Choroid plexus epithelial cell (primary cell): ENCODE measurements at regions not wholly inside any gene's neighbourhood (a gene's known extent, or its start where the extent isn't known, plus 50 kb on each side); places are given as distances from the start of the nearest gene placed in this dataset.

Experiments
- DNase-seq: peaks from one replicate; pipeline ENCODE4 v3.0.0-alpha.2; 2010; ENCODE audit warnings: low read depth
- H3K4me3 ChIP-seq: 2 replicates; pipeline ENCODE4 v1.5.1; 2011; ENCODE audit warnings: low read depth, mild to moderate bottlenecking, control low read depth, low read length, moderate library complexity
- CTCF ChIP-seq: conservative IDR thresholded peaks from 2 replicates; pipeline ENCODE4 v1.5.1; 2011; ENCODE audit warnings: low read depth, mild to moderate bottlenecking, control low read depth, inconsistent platforms, low read length, moderate library complexity

GRCh38 chr7:47685151-47685550, 103.2 kb upstream of the TNS3 start:
- no peak for DNase-seq
- TF ChIP-seq CTCF: no peak
- H3K4me3 ChIP-seq: no peak overlapping the region

DNA sequence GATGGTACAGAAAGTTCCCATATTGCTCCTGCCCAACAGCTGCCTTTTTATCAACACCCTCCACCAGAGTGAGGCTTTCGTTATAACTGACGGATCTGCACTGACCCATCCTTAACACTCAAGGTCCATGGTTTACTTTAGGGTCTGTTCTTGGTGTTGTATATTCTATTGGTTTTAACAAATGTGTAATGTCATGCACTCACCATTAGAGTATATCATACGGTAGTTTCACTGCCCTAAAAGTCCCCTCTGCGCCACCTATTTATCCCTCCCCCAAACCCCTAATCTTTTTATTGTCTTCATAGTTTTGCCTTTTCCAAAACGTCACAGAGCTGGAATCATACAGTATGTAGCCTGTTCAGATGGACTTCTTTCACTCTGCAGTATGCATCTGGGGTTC, 102.8 kb upstream of the TNS3 start:
- DNase-seq: no peak
- H3K4me3 ChIP-seq: no peak overlapping the region
- no peak for TF ChIP-seq CTCF

GRCh38 chr7:47683485-47683898, 101.6 kb upstream of the TNS3 start:
- DNase-seq: no peak
- TF ChIP-seq CTCF: no peak

DNA sequence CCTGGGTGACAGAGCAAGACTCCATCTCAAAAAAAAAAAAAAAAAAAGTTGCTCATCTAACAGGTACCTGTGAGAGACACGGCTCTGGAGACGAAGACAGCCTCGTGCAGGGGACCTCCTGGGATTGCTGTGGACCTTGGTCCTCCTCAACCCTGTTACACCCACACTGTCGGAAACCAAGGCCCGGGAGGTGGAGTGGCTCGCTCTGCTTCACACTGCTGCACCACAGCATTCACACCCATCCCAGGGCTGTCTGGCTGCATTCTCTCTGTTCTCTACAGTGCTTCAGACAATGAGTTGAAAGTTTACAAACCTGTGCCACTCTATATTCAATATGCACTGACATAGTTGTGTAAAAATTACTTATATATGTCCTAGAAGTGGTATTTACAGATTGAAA, 101.0 kb upstream of the TNS3 start:
- no peak for DNase-seq
- H3K4me3 ChIP-seq: no peak overlapping the region
- no peak for TF ChIP-seq CTCF

More at GRCh38 chr7:47683485-47683898, 101.6 kb upstream of the TNS3 start:
- H3K4me3 ChIP-seq: no peak overlapping the region

- no peak for TF ChIP-seq CTCF
- DNase-seq: no peak
- H3K4me3 ChIP-seq: no peak overlapping the region
Observed at GRCh38 chr7:47681249-47681810, 99.4 kb upstream of the TNS3 start.

DNA sequence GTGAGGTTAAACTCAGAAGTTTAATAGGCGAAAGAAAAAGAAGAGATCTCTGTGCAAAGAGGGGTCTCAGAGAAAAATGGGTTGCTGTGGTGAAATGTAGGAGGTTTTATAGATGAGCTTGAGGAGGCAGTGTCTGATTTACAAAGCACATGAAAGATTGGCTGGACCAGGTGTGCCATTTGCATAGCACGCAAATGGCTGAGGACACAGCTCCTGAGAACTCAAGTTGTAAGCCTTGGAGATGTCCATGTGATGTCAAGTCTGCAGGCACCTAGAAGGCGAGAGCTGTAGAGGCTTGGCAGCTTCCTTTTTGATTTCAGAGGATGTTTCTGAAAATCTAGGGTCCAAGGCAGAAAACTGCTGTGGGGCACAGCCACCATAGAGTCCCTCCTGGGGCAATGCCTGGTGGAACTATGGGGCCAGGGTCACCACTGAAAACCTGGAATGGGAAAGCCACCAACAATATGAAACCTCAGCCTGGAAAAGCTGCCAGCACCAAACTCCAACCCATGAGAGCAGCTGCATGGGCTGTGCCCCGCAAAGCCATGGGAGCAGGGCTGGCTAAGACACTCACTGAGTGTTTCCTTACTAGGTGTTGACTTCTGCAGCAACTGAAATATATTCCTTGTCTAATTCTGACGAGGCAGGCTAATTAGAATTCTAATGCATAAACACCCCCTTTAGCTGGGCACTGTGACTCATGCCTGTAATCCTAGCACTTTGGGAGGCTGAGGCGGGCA, 96.9 kb upstream of the TNS3 start:
- no peak for DNase-seq
- TF ChIP-seq CTCF: no peak
- H3K4me3 ChIP-seq: no peak overlapping the region

- H3K4me3 ChIP-seq: no peak overlapping the region
- DNase-seq: no peak
- no peak for TF ChIP-seq CTCF
Observed at GRCh38 chr7:47677664-47678063, 95.8 kb upstream of the TNS3 start.
